ENCODE measurements at regions not wholly inside any gene's neighbourhood (a gene's known extent, or its start where the extent isn't known, plus 50 kb on each side); places are given as distances from the start of the nearest gene placed in this dataset.

- TF ChIP-seq CTCF (IDR thresholded peaks at IDR 0.05) (no peak), EP300 (IDR thresholded peaks at IDR 0.05) (no peak)
Measured at GRCh38 chr2:52916981-52917380, 850.6 kb upstream of the CHAC2 start.
